Naive B cell (primary cell): ENCODE measurements at regions not wholly inside any gene's neighbourhood (a gene's known extent, or its start where the extent isn't known, plus 50 kb on each side); places are given as distances from the start of the nearest gene placed in this dataset.

Source experiments
- ATAC-seq, 2 donors: fragments of 150-1000 bp; cut with Tn5 transposase; 2 replicates each; pipeline ENCODE4 v1.10.0; 2021; ENCODE audit warnings: low read depth in 2 of 2, mild to moderate bottlenecking in 2 of 2, moderate library complexity in 2 of 2
- DNase-seq: peaks from one replicate; pipeline ENCODE4 v3.0.0; 2022
- H3K27ac Mint-ChIP-seq, 6 donors: one replicate each; pipeline ENCODE4 v1.8.0; 2020 to 2022; ENCODE audit warnings: mild to moderate bottlenecking in 6 of 6, mixed read lengths in 6 of 6, moderate library complexity in 5 of 6, inconsistent platforms in 2 of 6
- H3K27me3 Mint-ChIP-seq, 3 donors: one replicate each; pipeline ENCODE4 v1.8.0; 2021 to 2022; ENCODE audit warnings: mixed read lengths in 3 of 3, mild to moderate bottlenecking in 1 of 3
- H3K36me3 Mint-ChIP-seq, 2 donors: one replicate each; pipeline ENCODE4 v1.8.0; 2020 to 2022; ENCODE audit warnings: mixed read lengths in 2 of 2, inconsistent platforms in 1 of 2, mild to moderate bottlenecking in 1 of 2
- H3K4me1 Mint-ChIP-seq, 3 donors: one replicate each; pipeline ENCODE4 v1.8.0; 2020 to 2022; ENCODE audit warnings: mixed read lengths in 3 of 3, inconsistent platforms in 1 of 3, mild to moderate bottlenecking in 1 of 3, moderate library complexity in 1 of 3
- H3K4me3 Mint-ChIP-seq, 8 donors: one replicate each; pipeline ENCODE4 v1.8.0; 2020 to 2022; ENCODE audit warnings: mild to moderate bottlenecking in 8 of 8, mixed read lengths in 8 of 8, moderate library complexity in 8 of 8, inconsistent platforms in 2 of 8
- H3K9me3 Mint-ChIP-seq, 7 donors: one replicate each; pipeline ENCODE4 v1.8.0; 2020 to 2022; ENCODE audit warnings: mixed read lengths in 7 of 7, mild to moderate bottlenecking in 5 of 7, inconsistent platforms in 2 of 7, moderate library complexity in 1 of 7

DNA sequence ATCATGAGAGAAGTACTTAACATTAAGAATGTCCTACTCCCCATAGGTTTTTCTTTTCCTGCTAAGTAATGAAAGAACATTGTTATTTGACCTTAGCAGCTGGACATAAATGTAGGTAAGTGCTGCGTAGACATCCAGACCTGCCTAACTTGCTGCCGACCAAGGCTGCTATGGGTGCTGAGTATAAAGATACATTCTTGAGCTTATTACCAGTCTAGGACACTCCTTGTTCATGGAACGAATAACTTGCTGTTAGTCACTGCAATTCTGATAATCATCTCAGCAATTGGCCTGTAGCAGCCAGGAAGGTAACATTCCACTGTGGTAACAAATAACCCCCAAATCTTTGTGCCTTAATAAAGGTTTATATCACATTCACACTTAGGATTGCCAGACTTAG, 478.1 kb downstream of the VRK1 start:
- Mint-ChIP-seq H3K27ac (no peak overlapping the region), H3K27me3 (peaks cover 27 to 56% (median 29%) of the 10 kb centered on the region in 3 donors), H3K9me3 (no peaks in the 10 kb centered on the region), H3K4me3 (no peak overlapping the region), H3K36me3 (no peaks in the 10 kb centered on the region), H3K4me1 (peaks cover 0 to 3% (median 0%) of the 10 kb centered on the region in 3 donors)
- ATAC-seq (no peak), DNase-seq (no peak)

DNA sequence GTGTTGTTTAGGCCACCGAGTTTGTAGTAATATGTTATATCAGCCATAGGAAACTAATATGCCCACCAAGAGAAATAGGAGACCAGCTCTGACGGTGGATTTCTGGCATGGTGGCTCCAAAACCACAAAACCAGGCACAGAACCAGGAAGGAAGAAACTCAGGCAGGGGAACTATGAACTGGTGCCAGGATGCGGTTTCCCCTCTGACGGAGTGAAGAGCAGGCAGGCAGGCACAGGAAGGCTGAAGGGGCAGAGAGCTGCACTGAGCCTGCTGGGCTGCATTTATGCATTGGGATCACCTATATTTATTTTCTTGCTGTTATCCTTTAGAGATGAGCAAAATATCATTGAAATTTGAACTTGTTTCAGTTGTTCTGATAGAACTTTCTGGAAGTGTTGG, 479.4 kb downstream of the VRK1 start:
- Mint-ChIP-seq H3K27me3 (peaks cover 27 to 48% (median 29%) of the 10 kb centered on the region in 3 donors), H3K4me3 (no peak overlapping the region), H3K36me3 (no peaks in the 10 kb centered on the region), H3K4me1 (peaks cover 0 to 3% (median 0%) of the 10 kb centered on the region in 3 donors), H3K9me3 (no peaks in the 10 kb centered on the region), H3K27ac (no peak overlapping the region)
- no peak for DNase-seq
- no peak for ATAC-seq

DNA sequence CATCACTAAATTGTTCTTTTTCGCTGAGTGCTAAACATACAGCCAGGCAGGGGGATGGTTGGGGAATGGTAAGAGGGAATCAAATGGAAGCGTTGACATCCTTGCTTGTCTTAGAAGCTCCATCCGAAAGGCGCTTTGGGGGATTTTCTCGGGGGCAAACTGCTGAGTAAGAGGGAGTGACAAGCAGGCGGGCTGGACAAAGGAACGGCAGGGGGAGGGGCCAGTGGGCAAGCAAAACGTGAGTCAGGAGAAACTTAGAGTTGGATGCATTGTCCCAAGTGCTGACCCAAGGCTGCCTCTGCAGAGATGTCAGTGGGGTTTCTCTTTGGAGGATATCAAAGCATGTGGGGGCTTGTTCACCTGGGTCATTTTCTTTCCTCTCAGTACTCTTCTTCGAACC, 480.5 kb downstream of the VRK1 start:
- ATAC-seq, result no peak
- H3K9me3 Mint-ChIP-seq, result no peaks in the 10 kb centered on the region

DNA sequence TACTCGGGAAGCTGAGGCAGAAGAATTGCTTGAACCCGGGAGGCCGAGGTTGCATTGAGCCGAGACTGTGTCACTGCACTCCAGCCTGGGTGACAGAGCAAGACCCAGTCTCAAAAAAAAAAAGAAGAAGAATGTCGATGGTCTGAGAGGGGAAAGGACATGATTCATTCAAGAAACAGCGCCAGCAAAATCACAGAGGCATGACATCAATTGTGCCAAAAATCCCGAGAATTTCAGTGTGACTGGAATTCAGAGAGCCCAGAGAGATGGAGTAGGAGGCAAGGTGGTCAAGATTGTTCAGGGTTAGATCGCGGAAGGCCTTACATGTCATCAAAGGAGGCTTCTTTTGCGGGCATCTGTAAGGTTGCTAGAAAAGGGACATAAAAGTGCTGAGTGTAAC, 483.3 kb downstream of the VRK1 start:
- H3K27ac Mint-ChIP-seq, result no peak overlapping the region
- DNase-seq, result no peak

More for the DNA sequence above, 480.5 kb downstream of the VRK1 start:
- no peaks in the 10 kb centered on the region for H3K36me3 Mint-ChIP-seq
- DNase-seq, result no peak
- H3K27me3 Mint-ChIP-seq, result peaks cover 24 to 48% (median 27%) of the 10 kb centered on the region in 3 donors
- no peak overlapping the region for H3K4me3 Mint-ChIP-seq
- H3K4me1 Mint-ChIP-seq, result peaks cover 0 to 3% (median 0%) of the 10 kb centered on the region in 3 donors
- no peak overlapping the region for H3K27ac Mint-ChIP-seq

DNA sequence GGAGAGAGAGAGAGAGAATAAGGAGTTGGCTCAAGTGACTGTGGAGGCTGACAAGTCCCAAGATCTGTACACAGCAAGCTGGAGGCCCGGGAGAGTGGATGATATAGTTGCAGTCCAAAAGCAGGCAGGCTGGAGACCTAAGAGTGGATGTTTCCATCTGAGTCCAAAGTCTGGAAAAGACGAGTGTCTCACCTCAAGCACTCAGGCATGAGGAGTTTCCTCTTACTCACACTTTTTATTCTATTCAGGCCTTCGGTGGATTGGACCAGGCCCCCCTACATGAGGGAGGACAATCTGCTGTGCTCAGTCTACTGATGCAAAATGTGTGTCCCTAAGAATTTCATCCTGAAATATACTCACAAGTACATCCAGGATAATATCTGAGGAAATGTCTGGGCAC, 484.6 kb downstream of the VRK1 start:
- Mint-ChIP-seq H3K4me3 (no peak overlapping the region), H3K9me3 (no peaks in the 10 kb centered on the region), H3K27me3 (peaks cover 7 to 27% (median 14%) of the 10 kb centered on the region in 3 donors), H3K36me3 (no peaks in the 10 kb centered on the region), H3K4me1 (no peaks in the 10 kb centered on the region), H3K27ac (no peak overlapping the region)
- no peak for DNase-seq
- ATAC-seq, result no peak

More for the DNA sequence above, 483.3 kb downstream of the VRK1 start:
- Mint-ChIP-seq H3K27me3 (peaks cover 16 to 39% (median 26%) of the 10 kb centered on the region in 3 donors), H3K9me3 (no peaks in the 10 kb centered on the region), H3K4me1 (peaks cover 0 to 3% (median 0%) of the 10 kb centered on the region in 3 donors), H3K4me3 (no peak overlapping the region), H3K36me3 (no peaks in the 10 kb centered on the region)
- ATAC-seq, result no peak

DNA sequence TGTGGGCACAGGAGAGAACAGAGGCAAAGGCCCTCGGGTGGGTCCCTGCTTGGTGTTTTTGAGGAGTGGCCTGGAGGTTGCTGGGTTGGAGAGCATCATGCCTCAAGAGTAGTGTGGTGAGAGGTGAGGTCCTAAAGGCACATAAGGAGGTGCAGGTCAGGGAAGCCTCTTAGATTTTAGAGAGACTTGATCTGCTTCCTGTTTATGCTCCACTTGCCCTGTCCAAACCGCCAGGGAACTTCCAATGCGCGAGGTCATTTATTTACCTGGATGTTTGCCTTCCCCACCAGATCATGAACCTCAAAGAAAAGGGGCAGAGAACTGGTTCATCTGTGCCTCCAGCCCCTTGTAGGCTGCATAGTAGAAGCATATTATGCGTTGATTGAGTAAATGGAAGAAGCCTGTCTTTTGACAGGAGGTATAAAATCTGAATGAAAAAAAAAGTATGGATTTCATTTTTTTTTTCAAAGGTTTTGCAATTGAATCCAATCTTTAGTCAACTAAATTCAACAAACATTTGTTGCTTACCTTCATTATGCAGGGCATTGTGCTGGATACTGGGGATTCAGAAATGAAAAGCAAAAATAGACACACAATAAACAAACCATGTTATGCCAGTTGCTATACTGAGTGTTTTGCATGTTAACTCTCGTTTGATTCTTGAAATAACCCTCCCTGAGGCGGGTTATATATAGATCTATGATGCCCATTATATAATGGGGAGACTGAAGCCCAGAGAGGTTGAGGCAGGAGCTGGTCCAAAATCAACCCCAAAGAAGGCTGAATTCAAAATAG, 485.2 kb downstream of the VRK1 start:
- no peaks in the 10 kb centered on the region for H3K4me1 Mint-ChIP-seq
- H3K27ac Mint-ChIP-seq, result no peak overlapping the region
- H3K4me3 Mint-ChIP-seq, result no peak overlapping the region
- H3K9me3 Mint-ChIP-seq, result no peaks in the 10 kb centered on the region
- H3K27me3 Mint-ChIP-seq, result peaks cover 4 to 22% (median 9%) of the 10 kb centered on the region in 3 donors
- no peaks in the 10 kb centered on the region for H3K36me3 Mint-ChIP-seq
- no peak for DNase-seq
- no peak for ATAC-seq

DNA sequence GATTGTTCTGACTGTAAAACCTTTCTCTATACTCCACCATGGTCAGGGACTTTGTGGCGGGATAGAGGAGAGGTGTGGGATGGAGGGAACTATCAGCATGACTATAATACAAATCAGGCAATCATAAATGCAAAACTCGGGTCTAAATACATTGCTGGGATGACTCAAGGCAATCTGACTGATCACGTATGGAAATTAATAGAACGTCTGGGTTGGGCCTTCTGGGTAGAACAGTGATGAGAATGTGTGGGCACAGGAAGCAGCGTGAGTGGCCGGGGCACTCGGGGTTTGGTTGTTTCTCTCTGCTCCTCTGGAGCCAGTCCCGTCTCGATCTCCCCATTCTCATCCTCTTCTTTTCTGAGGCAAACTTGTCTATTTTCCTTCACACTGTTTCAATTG, 485.8 kb downstream of the VRK1 start:
- no peak for DNase-seq
- Mint-ChIP-seq H3K4me1 (no peaks in the 10 kb centered on the region), H3K27me3 (peaks cover 6 to 22% (median 8%) of the 10 kb centered on the region in 3 donors), H3K36me3 (no peaks in the 10 kb centered on the region), H3K9me3 (peaks cover 0 to 3% (median 0%) of the 10 kb centered on the region in 7 donors), H3K4me3 (no peak overlapping the region), H3K27ac (peak overlapping the region in 2 of 6 donors; percentile 21 to 73)
- no peak for ATAC-seq

DNA sequence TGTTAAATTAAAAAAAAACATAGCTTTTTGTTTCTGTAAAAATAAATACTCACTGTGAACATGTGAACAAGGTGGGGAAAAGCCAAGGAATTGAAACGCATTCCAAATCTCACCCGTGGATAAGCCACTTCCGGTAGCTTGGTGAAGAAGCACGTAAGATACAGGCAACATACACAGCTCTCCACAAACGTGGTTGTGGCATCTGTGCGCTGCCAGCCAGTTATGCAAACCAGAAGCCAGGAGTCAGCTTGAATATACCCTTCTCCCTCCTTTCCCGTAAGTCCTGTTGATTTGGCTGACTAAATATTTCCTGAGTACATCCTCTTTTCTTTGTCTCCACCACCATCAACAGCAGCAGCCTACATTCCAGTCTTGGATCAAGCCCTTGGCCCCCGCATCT, 486.2 kb downstream of the VRK1 start:
- Mint-ChIP-seq H3K27me3 (peaks cover 7 to 22% (median 13%) of the 10 kb centered on the region in 3 donors), H3K9me3 (peaks cover 0 to 6% (median 0%) of the 10 kb centered on the region in 7 donors), H3K4me1 (no peaks in the 10 kb centered on the region), H3K36me3 (no peaks in the 10 kb centered on the region), H3K27ac (no peak overlapping the region), H3K4me3 (peak overlapping the region in 1 of 8 donors; percentile 17)
- no peak for ATAC-seq
- no peak for DNase-seq

DNA sequence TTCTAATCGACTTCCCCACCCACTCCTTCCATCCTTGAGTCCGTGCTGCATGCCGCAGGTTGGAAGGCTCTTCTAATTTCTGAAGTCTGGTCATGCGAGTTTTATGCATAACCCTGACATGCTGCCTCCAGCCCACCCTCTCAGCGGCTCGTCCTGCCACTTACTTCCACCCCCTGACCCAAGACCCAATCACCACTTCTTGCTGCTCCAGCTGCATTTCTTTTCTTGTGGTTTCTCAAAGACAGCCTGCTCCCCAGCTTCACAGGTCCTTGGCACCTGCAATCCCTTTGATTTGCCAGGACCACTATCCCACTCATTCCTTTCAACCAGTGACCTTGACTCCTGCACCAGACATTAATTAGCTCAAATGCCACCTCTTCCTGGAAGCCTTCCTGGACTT, 486.7 kb downstream of the VRK1 start:
- H3K4me3 Mint-ChIP-seq, result no peak overlapping the region
- peaks cover 0 to 6% (median 0%) of the 10 kb centered on the region in 7 donors for H3K9me3 Mint-ChIP-seq
- peaks cover 7 to 22% (median 11%) of the 10 kb centered on the region in 3 donors for H3K27me3 Mint-ChIP-seq
- no peaks in the 10 kb centered on the region for H3K4me1 Mint-ChIP-seq
- H3K36me3 Mint-ChIP-seq, result no peaks in the 10 kb centered on the region
- no peak for DNase-seq
- H3K27ac Mint-ChIP-seq, result peak overlapping the region in 1 of 6 donors; percentile 57
- no peak for ATAC-seq

DNA sequence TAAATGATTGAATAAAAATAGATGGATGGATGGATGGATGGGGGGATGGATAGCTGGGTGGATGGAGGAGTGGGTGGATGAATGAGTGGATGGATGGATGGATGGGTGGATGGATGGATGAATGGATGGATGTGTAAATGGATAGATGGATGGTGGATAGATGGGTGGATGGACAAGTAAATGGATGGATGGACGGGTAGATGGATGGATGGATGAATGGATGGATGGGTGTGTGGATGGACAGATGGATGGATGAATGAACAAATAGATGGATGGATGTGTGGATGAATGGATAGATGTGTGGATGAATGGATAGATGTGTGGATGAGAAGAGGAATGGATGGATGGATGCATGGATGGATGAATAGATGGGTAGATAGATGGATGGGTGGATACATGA, 490.8 kb downstream of the VRK1 start:
- no peak for ATAC-seq
- Mint-ChIP-seq H3K9me3 (peaks cover 0 to 9% (median 0%) of the 10 kb centered on the region in 7 donors), H3K4me1 (no peaks in the 10 kb centered on the region), H3K27me3 (peaks cover 19 to 43% (median 34%) of the 10 kb centered on the region in 3 donors), H3K36me3 (no peaks in the 10 kb centered on the region), H3K4me3 (peak overlapping the region in 1 of 8 donors; percentile 16), H3K27ac (no peak overlapping the region)
- DNase-seq, result no peak

DNA sequence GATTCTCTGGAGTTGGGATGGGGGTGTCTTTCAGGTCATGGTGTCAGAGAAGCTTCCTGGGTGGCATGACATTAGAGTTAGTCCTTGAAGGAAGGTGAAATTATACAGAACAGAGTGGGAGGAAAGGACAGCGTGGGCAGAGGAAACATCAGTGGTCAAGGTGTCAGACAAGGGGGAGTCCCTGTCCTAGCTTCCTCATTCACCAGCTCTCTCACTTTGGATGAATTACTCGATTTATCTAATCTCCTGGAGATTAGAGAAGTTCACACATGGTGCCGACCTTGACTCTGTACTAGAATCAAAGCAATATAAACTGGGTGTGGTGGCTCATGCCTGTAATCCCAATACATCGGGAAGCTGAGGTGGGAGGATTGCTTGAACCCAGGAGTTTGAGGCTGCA, 492.9 kb downstream of the VRK1 start:
- peaks cover 19 to 43% (median 34%) of the 10 kb centered on the region in 3 donors for H3K27me3 Mint-ChIP-seq
- H3K4me3 Mint-ChIP-seq, result no peak overlapping the region
- H3K36me3 Mint-ChIP-seq, result no peaks in the 10 kb centered on the region
- peak overlapping the region in 1 of 6 donors; percentile 3 for H3K27ac Mint-ChIP-seq
- ATAC-seq (no peak), DNase-seq (no peak)
- no peaks in the 10 kb centered on the region for H3K4me1 Mint-ChIP-seq
- H3K9me3 Mint-ChIP-seq, result peaks cover 0 to 9% (median 0%) of the 10 kb centered on the region in 7 donors

DNA sequence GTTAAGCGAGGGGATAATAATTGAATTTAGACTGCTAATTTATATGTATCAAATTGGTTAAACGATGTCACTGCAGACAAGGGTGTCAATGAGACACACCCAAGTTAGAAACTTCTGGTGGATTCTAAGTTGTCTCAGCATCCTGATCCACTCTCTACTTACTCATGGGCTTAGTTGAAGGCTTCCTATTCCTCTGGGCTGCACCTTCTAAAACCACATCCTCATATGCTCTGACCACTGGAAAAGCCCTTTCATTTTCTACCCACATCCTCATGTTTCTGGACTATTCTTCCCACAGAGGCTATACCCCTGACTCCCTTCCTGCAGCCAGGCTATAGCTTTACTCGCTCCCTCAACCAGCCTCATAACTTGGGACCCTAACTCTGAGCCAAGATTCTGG, 493.8 kb downstream of the VRK1 start:
- peaks cover 19 to 43% (median 38%) of the 10 kb centered on the region in 3 donors for H3K27me3 Mint-ChIP-seq
- H3K9me3 Mint-ChIP-seq, result peaks cover 0 to 9% (median 0%) of the 10 kb centered on the region in 7 donors
- no peaks in the 10 kb centered on the region for H3K36me3 Mint-ChIP-seq
- no peak overlapping the region for H3K27ac Mint-ChIP-seq
- no peaks in the 10 kb centered on the region for H3K4me1 Mint-ChIP-seq
- ATAC-seq (no peak), DNase-seq (no peak)
- H3K4me3 Mint-ChIP-seq, result no peak overlapping the region

DNA sequence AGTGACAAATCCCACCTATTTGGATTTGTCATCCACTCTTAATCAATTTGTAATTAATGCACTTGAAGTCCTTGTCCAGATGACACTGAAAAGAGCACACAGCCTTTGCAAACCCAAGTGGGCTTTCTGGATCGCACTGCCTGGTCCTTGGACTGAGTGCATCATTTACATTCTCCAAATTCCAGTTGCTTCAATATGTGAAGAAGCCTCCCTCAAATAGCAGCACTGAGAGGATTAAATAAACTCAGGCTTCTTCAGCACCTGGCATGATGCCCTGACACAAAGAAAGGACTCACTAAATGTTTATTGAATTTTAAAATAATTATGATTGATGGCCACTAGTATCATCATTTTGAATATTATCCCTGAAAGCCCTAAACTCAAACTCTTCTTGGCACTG, 496.5 kb downstream of the VRK1 start:
- Mint-ChIP-seq H3K27ac (no peak overlapping the region), H3K9me3 (peaks cover 0 to 4% (median 0%) of the 10 kb centered on the region in 7 donors), H3K36me3 (no peaks in the 10 kb centered on the region), H3K27me3 (peaks cover 11 to 30% (median 29%) of the 10 kb centered on the region in 3 donors), H3K4me3 (no peak overlapping the region), H3K4me1 (peaks cover 0 to 3% (median 0%) of the 10 kb centered on the region in 3 donors)
- ATAC-seq (no peak), DNase-seq (no peak)

DNA sequence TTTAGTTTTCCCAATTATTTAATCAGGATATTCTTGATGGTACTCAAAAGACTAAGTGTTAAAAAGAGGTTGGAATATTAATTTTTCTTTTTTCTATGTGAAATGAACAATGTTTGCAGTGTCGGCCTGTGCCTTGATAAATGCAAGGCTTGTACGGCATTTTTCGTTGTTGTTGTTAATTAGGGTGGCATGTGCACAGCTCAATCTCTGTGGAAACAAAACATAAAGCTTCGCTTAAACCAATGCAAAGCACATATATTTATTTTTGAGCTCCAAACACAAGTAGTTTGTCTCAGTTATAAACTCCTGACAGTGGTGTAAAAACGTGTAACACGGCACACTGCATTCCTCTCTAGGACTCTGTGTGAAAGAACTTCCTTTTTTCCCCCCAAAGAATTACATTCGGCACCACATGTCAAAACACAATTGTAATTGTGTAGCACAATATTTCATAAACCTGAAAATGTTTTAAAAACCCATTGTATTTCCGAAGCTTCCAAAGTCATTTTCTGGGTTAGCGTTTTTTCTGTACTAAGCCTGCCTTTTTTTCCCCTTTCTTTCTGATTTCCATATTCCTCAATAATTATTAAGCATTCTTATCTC, 498.0 kb downstream of the VRK1 start:
- peaks cover 0 to 2% (median 0%) of the 10 kb centered on the region in 7 donors for H3K9me3 Mint-ChIP-seq
- ATAC-seq, result no peak
- H3K27me3 Mint-ChIP-seq, result peaks cover 13 to 34% (median 25%) of the 10 kb centered on the region in 3 donors
- no peaks in the 10 kb centered on the region for H3K36me3 Mint-ChIP-seq
- peaks cover 0 to 3% (median 0%) of the 10 kb centered on the region in 3 donors for H3K4me1 Mint-ChIP-seq
- no peak overlapping the region for H3K4me3 Mint-ChIP-seq
- DNase-seq, result no peak
- no peak overlapping the region for H3K27ac Mint-ChIP-seq
